Natural killer cell (primary cell): ENCODE measurements at regions not wholly inside any gene's neighbourhood (a gene's known extent, or its start where the extent isn't known, plus 50 kb on each side); places are given as distances from the start of the nearest gene placed in this dataset.

Source experiments
- ATAC-seq, 3 donors: fragments of 150-1000 bp in 2 of 3; fragments of 200-7000 bp in 1 of 3; cut with Tn5 transposase; 1 replicate in 1 of 3; 2 replicates in 2 of 3; pipeline ENCODE4 v1.10.0; 2021; ENCODE audit warnings: mild to moderate bottlenecking in 2 of 3, moderate library complexity in 2 of 3
- DNase-seq, 2 donors: peaks; one replicate each; pipeline versions ENCODE4 v3.0.0 to v3.0.0-alpha.2; 2013 to 2021; ENCODE audit warnings: mixed read lengths in 1 of 2
- H3K27ac ChIP-seq: one replicate; pipeline ENCODE4 v1.5.1; 2013; ENCODE audit warnings: mild to moderate bottlenecking, low read length
- H3K27me3 ChIP-seq: one replicate; pipeline ENCODE4 v1.6.1; 2013; ENCODE audit warnings: low read length; ENCODE audit not compliant: control insufficient read depth, insufficient read depth
- H3K36me3 ChIP-seq: one replicate; pipeline ENCODE4 v1.6.1; 2013; ENCODE audit warnings: low read length; ENCODE audit not compliant: control insufficient read depth, insufficient read depth
- H3K4me1 ChIP-seq: one replicate; pipeline ENCODE4 v1.6.1; 2013; ENCODE audit warnings: low read length; ENCODE audit not compliant: control insufficient read depth, insufficient read depth
- H3K4me3 ChIP-seq: one replicate; pipeline ENCODE4 v1.5.1; 2013; ENCODE audit warnings: low read length
- H3K9me3 ChIP-seq: one replicate; pipeline ENCODE4 v1.6.1; 2013; ENCODE audit warnings: low read length; ENCODE audit not compliant: control insufficient read depth, insufficient read depth
- H3K27ac Mint-ChIP-seq, 2 donors: one replicate each; pipeline ENCODE4 v1.8.0; 2022; ENCODE audit warnings: mild to moderate bottlenecking in 2 of 2, mixed read lengths in 2 of 2, moderate library complexity in 1 of 2
- H3K27me3 Mint-ChIP-seq, 2 donors: one replicate each; pipeline ENCODE4 v1.8.0; 2022; ENCODE audit warnings: low read depth in 2 of 2, mixed read lengths in 2 of 2
- H3K36me3 Mint-ChIP-seq: one replicate; pipeline ENCODE4 v1.8.0; 2022; ENCODE audit warnings: mixed read lengths
- H3K4me1 Mint-ChIP-seq, 2 donors: one replicate each; pipeline ENCODE4 v1.8.0; 2022; ENCODE audit warnings: mixed read lengths in 2 of 2
- H3K4me3 Mint-ChIP-seq: one replicate; pipeline ENCODE4 v1.8.0; 2022; ENCODE audit warnings: mild to moderate bottlenecking, moderate library complexity, mixed read lengths
- H3K9me3 Mint-ChIP-seq, 2 donors: one replicate each; pipeline ENCODE4 v1.8.0; 2022; ENCODE audit warnings: mixed read lengths in 2 of 2
- WGBS: methylation state at CpG from one replicate; pipeline ENCODE4 v1.1.7; 2013; ENCODE audit warnings: missing lambda C conversion rate; ENCODE audit not compliant: insufficient coverage; 5-methylcytosine and 5-hydroxymethylcytosine counted together
- intact Hi-C: fragments of 100-400 bp; cut with micrococcal nuclease; formaldehyde crosslinking; loops from one replicate; pipeline ENCODE4 v1.14.2; 2022
- TF ChIP-seq, protein P1 (sequence below): fragments of 200-600 bp; IDR thresholded peaks from one replicate; pipeline ENCODE4 v1.8.0; 2022; ENCODE audit warnings: antibody characterized with exemption

- Mint-ChIP-seq H3K27me3 (peaks cover 2 to 3% of the 10 kb centered on the region in 2 donors), H3K4me3 (no peak overlapping the region), H3K27ac (no peak overlapping the region), H3K4me1 (peaks cover 19 to 34% of the 10 kb centered on the region in 2 donors), H3K36me3 (no peaks in the 10 kb centered on the region), H3K9me3 (no peaks in the 10 kb centered on the region)
- WGBS: 79% methylated on average over 5 of the region's 5 CpGs
- intact Hi-C loops: no loop called here
- TF ChIP-seq, protein P1, sequence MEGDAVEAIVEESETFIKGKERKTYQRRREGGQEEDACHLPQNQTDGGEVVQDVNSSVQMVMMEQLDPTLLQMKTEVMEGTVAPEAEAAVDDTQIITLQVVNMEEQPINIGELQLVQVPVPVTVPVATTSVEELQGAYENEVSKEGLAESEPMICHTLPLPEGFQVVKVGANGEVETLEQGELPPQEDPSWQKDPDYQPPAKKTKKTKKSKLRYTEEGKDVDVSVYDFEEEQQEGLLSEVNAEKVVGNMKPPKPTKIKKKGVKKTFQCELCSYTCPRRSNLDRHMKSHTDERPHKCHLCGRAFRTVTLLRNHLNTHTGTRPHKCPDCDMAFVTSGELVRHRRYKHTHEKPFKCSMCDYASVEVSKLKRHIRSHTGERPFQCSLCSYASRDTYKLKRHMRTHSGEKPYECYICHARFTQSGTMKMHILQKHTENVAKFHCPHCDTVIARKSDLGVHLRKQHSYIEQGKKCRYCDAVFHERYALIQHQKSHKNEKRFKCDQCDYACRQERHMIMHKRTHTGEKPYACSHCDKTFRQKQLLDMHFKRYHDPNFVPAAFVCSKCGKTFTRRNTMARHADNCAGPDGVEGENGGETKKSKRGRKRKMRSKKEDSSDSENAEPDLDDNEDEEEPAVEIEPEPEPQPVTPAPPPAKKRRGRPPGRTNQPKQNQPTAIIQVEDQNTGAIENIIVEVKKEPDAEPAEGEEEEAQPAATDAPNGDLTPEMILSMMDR: no peak
- Histone ChIP-seq H3K4me3 (no peak overlapping the region), H3K4me1 (peaks cover 25% of the 10 kb centered on the region), H3K36me3 (no peaks in the 10 kb centered on the region), H3K27ac (no peak overlapping the region), H3K27me3 (no peaks in the 10 kb centered on the region), H3K9me3 (no peaks in the 10 kb centered on the region)
- DNase-seq: no peak
- ATAC-seq: no peak
Observed at GRCh38 chr1:43065191-43065590, 106.5 kb upstream of the SLC2A1 start.

GRCh38 chr1:43063394-43064219 lies 104.9 kb upstream of the SLC2A1 start:
- no peak for DNase-seq
- H3K36me3 Mint-ChIP-seq: no peaks in the 10 kb centered on the region
- intact Hi-C loops: no loop called here
- H3K4me3 Mint-ChIP-seq: no peak overlapping the region
- no peaks in the 10 kb centered on the region for H3K9me3 ChIP-seq
- no peak overlapping the region for H3K4me3 ChIP-seq
- no peak overlapping the region for H3K27ac ChIP-seq
- H3K27me3 Mint-ChIP-seq: peaks cover 3 to 13% of the 10 kb centered on the region in 2 donors
- H3K36me3 ChIP-seq: no peaks in the 10 kb centered on the region
- peaks cover 19 to 34% of the 10 kb centered on the region in 2 donors for H3K4me1 Mint-ChIP-seq
- H3K9me3 Mint-ChIP-seq: no peaks in the 10 kb centered on the region
- peaks cover 24% of the 10 kb centered on the region for H3K4me1 ChIP-seq
- ATAC-seq: no peak
- H3K27ac Mint-ChIP-seq: no peak overlapping the region
- TF ChIP-seq, protein P1: no peak
- H3K27me3 ChIP-seq: no peaks in the 10 kb centered on the region
- 89% methylated on average over 10 of the region's 10 CpGs for WGBS

GRCh38 chr1:43062527-43063095 lies 103.9 kb upstream of the SLC2A1 start:
- no peak overlapping the region for H3K27ac Mint-ChIP-seq
- H3K36me3 Mint-ChIP-seq: no peaks in the 10 kb centered on the region
- no peaks in the 10 kb centered on the region for H3K27me3 ChIP-seq
- WGBS: 73% methylated on average over 12 of the region's 12 CpGs
- TF ChIP-seq, protein P1: no peak
- peaks cover 6 to 13% of the 10 kb centered on the region in 2 donors for H3K27me3 Mint-ChIP-seq
- peaks cover 0 to 3% of the 10 kb centered on the region in 2 donors for H3K9me3 Mint-ChIP-seq
- H3K4me1 Mint-ChIP-seq: peaks cover 22 to 38% of the 10 kb centered on the region in 2 donors
- H3K4me1 ChIP-seq: peaks cover 21% of the 10 kb centered on the region
- no peak overlapping the region for H3K27ac ChIP-seq
- H3K36me3 ChIP-seq: no peaks in the 10 kb centered on the region
- ATAC-seq (peak in 1 of 3 donors; percentile 65), DNase-seq (no peak)
- no peak overlapping the region for H3K4me3 ChIP-seq
- intact Hi-C loops: no loop called here
- no peak overlapping the region for H3K4me3 Mint-ChIP-seq
- H3K9me3 ChIP-seq: no peaks in the 10 kb centered on the region
